ENCODE measurements at regions not wholly inside any gene's neighbourhood (a gene's known extent, or its start where the extent isn't known, plus 50 kb on each side); places are given as distances from the start of the nearest gene placed in this dataset.
"Not testable (repeated sequence)": the region's sequence is repeated elsewhere in the genome, so short reads cannot be mapped to it uniquely, and the experiment has no call there.

DNA sequence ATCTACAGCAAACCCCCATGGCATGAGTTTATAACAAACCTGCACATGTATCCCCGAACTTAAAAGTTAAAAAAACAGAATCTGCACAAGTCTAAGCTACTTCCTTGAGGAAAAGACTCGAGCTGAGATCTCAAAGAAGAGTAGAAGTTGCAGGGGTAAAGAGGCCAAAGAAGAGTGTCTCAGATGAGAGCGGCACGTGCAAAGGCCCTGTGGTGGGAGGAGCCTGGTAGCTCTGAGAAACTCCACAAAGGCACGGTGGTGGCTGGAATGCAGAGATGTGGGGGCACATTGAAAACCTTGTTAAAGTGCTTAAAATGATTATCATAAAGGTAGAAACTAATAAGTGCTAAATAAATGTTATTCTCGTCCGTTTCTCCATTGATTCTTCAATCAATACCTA, 103.2 kb upstream of the GRK3 start:
- Histone ChIP-seq H3K9ac (ENCODE audit: low read length) (no peak overlapping the region), H3K4me3 (ENCODE audit: low read depth, low read length) (no peak overlapping the region), H3K27ac (ENCODE audit: low read depth, low read length) (no peak overlapping the region), H3K36me3 (ENCODE audit: control insufficient read depth, insufficient read depth, low read length) (peaks cover 49% of the 10 kb centered on the region), H3K9me3 (ENCODE audit: control insufficient read depth, insufficient read depth, low read depth, low read length) (no peaks in the 10 kb centered on the region), H3K27me3 (ENCODE audit: control insufficient read depth, insufficient read depth, low read length) (no peaks in the 10 kb centered on the region), H3K4me1 (ENCODE audit: control insufficient read depth, insufficient read depth, low read length) (no peaks in the 10 kb centered on the region)

DNA sequence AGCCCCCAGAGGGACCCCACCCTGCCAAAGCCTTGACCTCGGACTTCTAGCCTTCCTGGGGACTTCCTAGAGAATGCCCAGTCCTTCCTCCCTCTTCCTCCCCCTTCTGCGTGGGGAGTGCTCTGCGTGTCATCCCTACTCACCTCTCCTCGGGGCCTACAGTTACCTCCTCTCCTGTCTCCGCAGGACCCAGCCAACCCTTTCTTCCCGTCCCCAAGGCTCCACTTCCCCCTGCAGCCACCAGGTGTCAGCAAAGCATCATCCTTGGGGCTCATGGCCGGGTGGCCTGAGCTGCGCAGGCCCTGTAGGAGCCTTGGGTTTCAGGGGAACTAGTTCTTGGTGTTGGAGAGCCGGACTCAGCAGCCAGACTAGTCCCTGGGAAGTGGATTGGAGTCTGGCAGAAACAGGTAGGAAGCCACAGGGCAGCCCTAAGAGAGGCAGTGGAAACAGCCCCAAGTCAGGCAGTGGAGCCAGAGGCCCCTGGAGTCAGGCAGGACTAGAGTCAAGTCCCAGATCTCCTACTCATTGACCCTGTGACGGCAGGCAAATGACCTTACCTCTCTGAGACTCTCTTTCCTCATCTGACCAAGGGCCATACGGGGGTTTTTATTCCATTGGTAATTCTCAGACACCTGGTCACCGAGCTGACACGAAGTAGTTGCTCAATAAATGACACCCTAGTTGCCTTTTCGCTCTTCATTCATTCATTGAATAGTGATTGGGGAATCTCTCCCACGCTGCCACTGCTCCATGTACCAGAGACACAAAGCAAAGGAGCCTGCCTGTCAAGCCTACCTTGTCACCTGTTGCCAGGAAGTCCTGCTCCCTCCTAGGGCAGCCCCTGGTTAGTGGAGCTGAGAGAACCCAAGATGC, 101.8 kb upstream of the GRK3 start:
- not testable (repeated sequence) for H3K27ac ChIP-seq (ENCODE audit: low read depth, low read length); H3K9me3 ChIP-seq (ENCODE audit: control insufficient read depth, insufficient read depth, low read depth, low read length); H3K27me3 ChIP-seq (ENCODE audit: control insufficient read depth, insufficient read depth, low read length); H3K4me1 ChIP-seq (ENCODE audit: control insufficient read depth, insufficient read depth, low read length); H3K4me3 ChIP-seq (ENCODE audit: low read depth, low read length); H3K9ac ChIP-seq (ENCODE audit: low read length)
- H3K36me3 ChIP-seq (ENCODE audit: control insufficient read depth, insufficient read depth, low read length): peaks cover 44% of the 10 kb centered on the region

DNA sequence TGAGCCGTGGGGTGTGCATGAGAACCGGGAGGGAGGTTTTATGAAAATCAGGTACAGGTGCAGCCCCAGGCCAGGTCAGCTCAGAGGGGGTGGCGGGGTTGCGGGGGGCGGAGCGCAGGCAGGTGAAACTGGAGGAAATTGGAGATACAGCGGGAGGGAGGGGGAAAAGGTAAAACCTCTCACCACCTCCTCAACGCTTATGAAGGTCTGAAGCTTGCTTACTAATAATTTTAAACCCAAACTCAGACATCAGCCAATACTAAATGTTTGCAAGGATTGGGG, 101.2 kb upstream of the GRK3 start:
- H3K9me3 ChIP-seq (ENCODE audit: control insufficient read depth, insufficient read depth, low read depth, low read length); H3K27me3 ChIP-seq (ENCODE audit: control insufficient read depth, insufficient read depth, low read length); H3K9ac ChIP-seq (ENCODE audit: low read length); H3K4me3 ChIP-seq (ENCODE audit: low read depth, low read length); H3K4me1 ChIP-seq (ENCODE audit: control insufficient read depth, insufficient read depth, low read length); H3K27ac ChIP-seq (ENCODE audit: low read depth, low read length): not testable (repeated sequence)
- H3K36me3 ChIP-seq (ENCODE audit: control insufficient read depth, insufficient read depth, low read length): peaks cover 44% of the 10 kb centered on the region

DNA sequence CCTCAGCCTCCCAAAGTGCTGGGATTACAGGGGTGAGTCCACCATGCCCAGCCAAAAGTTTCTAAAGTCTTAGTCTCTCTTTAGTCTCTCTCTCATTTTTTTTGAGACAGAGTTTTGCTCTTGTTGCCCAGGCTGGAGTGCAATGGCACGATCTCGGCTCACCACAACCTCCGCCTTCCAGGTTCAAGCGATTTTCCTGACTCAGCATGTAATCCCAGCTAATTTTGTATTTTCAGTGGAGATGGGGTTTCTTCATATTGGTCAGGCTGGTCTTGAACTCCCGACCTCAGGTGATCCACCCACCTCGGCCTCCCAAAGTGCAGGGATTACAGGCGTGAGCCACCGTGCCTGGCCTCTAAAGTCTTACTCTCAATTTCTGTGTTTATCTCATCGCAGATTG, 100.1 kb upstream of the GRK3 start:
- H3K27ac ChIP-seq (ENCODE audit: low read depth, low read length); H3K27me3 ChIP-seq (ENCODE audit: control insufficient read depth, insufficient read depth, low read length); H3K4me3 ChIP-seq (ENCODE audit: low read depth, low read length); H3K4me1 ChIP-seq (ENCODE audit: control insufficient read depth, insufficient read depth, low read length); H3K9ac ChIP-seq (ENCODE audit: low read length); H3K9me3 ChIP-seq (ENCODE audit: control insufficient read depth, insufficient read depth, low read depth, low read length): not testable (repeated sequence)
- H3K36me3 ChIP-seq (ENCODE audit: control insufficient read depth, insufficient read depth, low read length): peaks cover 35% of the 10 kb centered on the region

DNA sequence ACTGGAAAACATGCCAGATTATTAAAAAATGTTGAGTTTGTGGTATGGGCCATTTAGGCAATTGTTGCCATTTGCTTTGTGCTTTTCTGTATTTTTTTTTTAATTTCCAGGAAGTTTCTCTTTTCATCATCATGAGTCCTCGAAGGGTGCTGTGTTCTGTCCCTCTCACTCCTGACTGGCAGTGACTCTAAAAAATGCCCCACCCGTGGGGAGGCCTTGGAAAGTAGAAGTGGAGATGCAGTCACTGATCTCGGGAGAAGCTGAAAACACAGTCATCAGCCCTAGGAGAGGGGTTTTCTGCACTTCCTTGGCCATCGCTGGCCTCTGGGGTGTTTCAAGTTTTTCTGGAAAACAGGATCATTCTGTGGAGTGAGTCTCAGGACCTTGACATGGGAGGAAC, 98.5 kb upstream of the GRK3 start:
- no peak overlapping the region for H3K9ac ChIP-seq (ENCODE audit: low read length)
- H3K27ac ChIP-seq (ENCODE audit: low read depth, low read length): no peak overlapping the region
- H3K4me3 ChIP-seq (ENCODE audit: low read depth, low read length): no peak overlapping the region
- H3K4me1 ChIP-seq (ENCODE audit: control insufficient read depth, insufficient read depth, low read length): no peaks in the 10 kb centered on the region
- H3K27me3 ChIP-seq (ENCODE audit: control insufficient read depth, insufficient read depth, low read length): no peaks in the 10 kb centered on the region
- H3K36me3 ChIP-seq (ENCODE audit: control insufficient read depth, insufficient read depth, low read length): peaks cover 19% of the 10 kb centered on the region
- H3K9me3 ChIP-seq (ENCODE audit: control insufficient read depth, insufficient read depth, low read depth, low read length): no peaks in the 10 kb centered on the region

DNA sequence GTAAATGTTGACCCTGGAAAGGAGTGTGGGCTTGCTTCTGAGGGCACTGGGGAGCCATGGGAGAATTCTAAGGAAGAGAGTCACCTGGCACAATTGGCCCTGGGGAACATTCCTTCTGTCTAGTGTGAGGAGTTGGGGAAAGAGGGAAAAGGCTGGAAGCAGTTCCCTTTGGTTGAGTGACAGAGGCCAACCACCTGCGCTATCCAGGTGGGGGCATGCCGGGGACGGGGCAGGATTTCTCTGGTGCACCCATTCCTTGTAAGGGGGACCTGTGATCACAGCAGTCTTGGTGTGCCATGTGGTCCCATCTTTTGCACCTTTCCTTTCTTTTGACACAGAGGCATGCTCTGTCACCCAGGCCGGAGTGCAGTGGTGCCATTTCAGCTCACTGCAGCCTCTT, 92.1 kb upstream of the GRK3 start:
- Histone ChIP-seq H3K4me1 (ENCODE audit: control insufficient read depth, insufficient read depth, low read length) (no peaks in the 10 kb centered on the region), H3K4me3 (ENCODE audit: low read depth, low read length) (no peak overlapping the region), H3K27me3 (ENCODE audit: control insufficient read depth, insufficient read depth, low read length) (no peaks in the 10 kb centered on the region), H3K9ac (ENCODE audit: low read length) (no peak overlapping the region), H3K9me3 (ENCODE audit: control insufficient read depth, insufficient read depth, low read depth, low read length) (peaks cover 2% of the 10 kb centered on the region; the same call in 1 of the 2 replicates), H3K36me3 (ENCODE audit: control insufficient read depth, insufficient read depth, low read length) (peaks cover 10% of the 10 kb centered on the region; the same call in 1 of the 2 replicates), H3K27ac (ENCODE audit: low read depth, low read length) (no peak overlapping the region)

DNA sequence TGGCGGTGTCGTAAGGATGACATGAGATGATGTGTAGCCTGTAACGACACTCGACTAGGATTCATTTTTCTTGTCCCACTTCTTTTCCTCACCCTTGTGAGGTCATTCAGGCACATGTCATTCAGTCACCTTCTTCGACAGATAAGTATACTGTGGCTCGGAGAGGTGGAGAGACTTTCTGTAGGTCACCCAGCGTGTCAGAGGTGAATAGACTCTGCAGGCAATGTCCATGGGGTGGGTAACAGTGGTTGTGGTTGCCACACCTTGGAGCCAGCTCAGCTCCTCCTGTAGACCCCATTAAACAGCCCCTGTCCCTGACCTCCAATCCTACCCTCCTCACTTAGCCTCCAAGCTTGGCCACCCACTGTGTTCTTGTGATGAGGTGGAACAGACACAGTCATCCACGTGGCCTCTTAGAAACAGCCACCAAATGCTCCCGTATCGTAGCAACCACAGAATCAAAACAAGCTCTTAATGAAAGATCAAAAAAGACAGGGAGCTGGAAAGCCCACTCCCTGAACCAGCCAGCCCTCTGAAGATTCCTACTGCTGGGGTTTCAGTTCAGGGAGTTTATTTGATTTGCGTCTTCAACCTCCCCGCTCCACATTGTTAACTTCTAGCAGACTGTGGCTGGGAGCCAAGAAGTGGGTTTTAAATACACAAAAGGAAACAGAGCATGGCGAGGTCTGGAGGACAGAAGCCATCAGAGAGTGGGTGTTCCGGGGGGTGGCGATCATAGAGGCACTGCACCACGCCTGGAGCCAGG, 89.0 kb upstream of the GRK3 start:
- H3K9me3 ChIP-seq (ENCODE audit: control insufficient read depth, insufficient read depth, low read depth, low read length): peaks cover 6% of the 10 kb centered on the region; the same call in 1 of the 2 replicates
- H3K27ac ChIP-seq (ENCODE audit: low read depth, low read length): no peak overlapping the region
- peaks cover 16% of the 10 kb centered on the region; the same call in 1 of the 2 replicates for H3K36me3 ChIP-seq (ENCODE audit: control insufficient read depth, insufficient read depth, low read length)
- no peaks in the 10 kb centered on the region for H3K27me3 ChIP-seq (ENCODE audit: control insufficient read depth, insufficient read depth, low read length)
- H3K9ac ChIP-seq (ENCODE audit: low read length): no peak overlapping the region
- H3K4me1 ChIP-seq (ENCODE audit: control insufficient read depth, insufficient read depth, low read length): no peaks in the 10 kb centered on the region
- no peak overlapping the region for H3K4me3 ChIP-seq (ENCODE audit: low read depth, low read length)

DNA sequence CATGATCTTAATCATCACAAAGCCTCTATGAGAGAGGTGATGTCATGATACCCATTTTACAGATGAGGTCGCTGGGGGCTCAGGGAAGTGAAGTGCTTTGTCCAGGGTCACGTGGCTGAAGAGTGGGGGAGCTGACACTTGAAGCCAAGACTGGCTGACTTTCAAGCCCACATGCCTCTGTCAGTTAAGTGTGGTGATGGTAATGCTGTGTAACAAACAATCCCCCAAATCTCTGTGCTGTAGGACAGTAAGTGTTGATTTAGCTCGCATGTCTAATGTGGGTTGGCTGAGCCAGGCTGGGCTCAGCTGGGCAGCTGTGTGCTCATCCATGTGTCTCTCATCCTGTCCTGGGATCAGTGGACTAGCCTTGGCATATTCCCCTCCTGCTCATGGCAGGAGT, 87.1 kb upstream of the GRK3 start:
- Histone ChIP-seq H3K4me3 (ENCODE audit: low read depth, low read length) (no peak overlapping the region), H3K9me3 (ENCODE audit: control insufficient read depth, insufficient read depth, low read depth, low read length) (peaks cover 6% of the 10 kb centered on the region; the same call in 1 of the 2 replicates), H3K4me1 (ENCODE audit: control insufficient read depth, insufficient read depth, low read length) (no peaks in the 10 kb centered on the region), H3K36me3 (ENCODE audit: control insufficient read depth, insufficient read depth, low read length) (peaks cover 23% of the 10 kb centered on the region; the same call in 1 of the 2 replicates), H3K27me3 (ENCODE audit: control insufficient read depth, insufficient read depth, low read length) (no peaks in the 10 kb centered on the region), H3K27ac (ENCODE audit: low read depth, low read length) (no peak overlapping the region), H3K9ac (ENCODE audit: low read length) (no peak overlapping the region)

DNA sequence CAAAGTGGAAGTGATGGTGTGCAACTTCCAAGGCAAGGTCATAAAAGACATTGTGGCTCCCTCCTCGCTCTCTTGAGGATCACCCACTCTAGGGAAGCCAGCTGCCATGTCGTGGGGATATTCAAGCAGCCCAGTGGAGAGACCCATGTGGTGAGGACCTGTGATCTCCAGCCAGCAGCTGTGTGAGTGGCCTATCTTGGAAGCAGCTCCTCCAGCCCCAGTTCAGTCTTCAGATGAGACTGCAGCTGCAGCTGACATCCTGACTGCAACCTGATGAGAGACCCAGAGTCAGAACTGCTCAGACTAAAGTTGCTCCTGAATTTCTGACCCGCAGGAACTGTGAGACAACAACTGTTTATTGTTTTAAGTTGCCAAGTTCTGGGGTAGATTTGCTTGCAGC, 86.4 kb upstream of the GRK3 start:
- H3K36me3 ChIP-seq (ENCODE audit: control insufficient read depth, insufficient read depth, low read length): peaks cover 25% of the 10 kb centered on the region; the same call in 1 of the 2 replicates
- no peak overlapping the region for H3K9ac ChIP-seq (ENCODE audit: low read length)
- H3K9me3 ChIP-seq (ENCODE audit: control insufficient read depth, insufficient read depth, low read depth, low read length): peaks cover 6% of the 10 kb centered on the region; the same call in 1 of the 2 replicates
- no peaks in the 10 kb centered on the region for H3K4me1 ChIP-seq (ENCODE audit: control insufficient read depth, insufficient read depth, low read length)
- H3K4me3 ChIP-seq (ENCODE audit: low read depth, low read length): no peak overlapping the region
- no peaks in the 10 kb centered on the region for H3K27me3 ChIP-seq (ENCODE audit: control insufficient read depth, insufficient read depth, low read length)
- H3K27ac ChIP-seq (ENCODE audit: low read depth, low read length): no peak overlapping the region

DNA sequence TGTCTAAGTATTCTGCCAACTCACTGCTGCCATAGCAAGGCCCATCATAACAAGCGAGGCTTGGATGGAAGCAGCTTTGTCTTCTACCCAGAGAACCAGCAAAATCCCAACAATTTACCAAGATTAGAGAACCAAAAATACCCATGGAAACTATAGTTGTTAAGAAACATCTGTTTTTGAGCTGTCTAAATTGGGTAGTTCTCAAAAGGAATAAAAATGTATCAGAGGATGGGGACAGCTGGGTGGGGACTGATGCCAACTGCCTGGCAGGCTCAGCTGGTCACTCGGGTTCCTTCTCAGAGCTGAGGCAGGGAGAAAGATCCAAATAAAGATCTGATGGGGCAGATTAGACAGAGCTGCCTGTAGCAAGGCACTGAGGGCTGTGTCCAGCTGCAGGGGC, 85.9 kb upstream of the GRK3 start:
- H3K4me3 ChIP-seq (ENCODE audit: low read depth, low read length): no peak overlapping the region
- H3K27me3 ChIP-seq (ENCODE audit: control insufficient read depth, insufficient read depth, low read length): no peaks in the 10 kb centered on the region
- H3K4me1 ChIP-seq (ENCODE audit: control insufficient read depth, insufficient read depth, low read length): no peaks in the 10 kb centered on the region
- H3K9ac ChIP-seq (ENCODE audit: low read length): no peak overlapping the region
- H3K27ac ChIP-seq (ENCODE audit: low read depth, low read length): no peak overlapping the region
- H3K36me3 ChIP-seq (ENCODE audit: control insufficient read depth, insufficient read depth, low read length): peaks cover 28% of the 10 kb centered on the region; the same call in 1 of the 2 replicates
- peaks cover 6% of the 10 kb centered on the region; the same call in 1 of the 2 replicates for H3K9me3 ChIP-seq (ENCODE audit: control insufficient read depth, insufficient read depth, low read depth, low read length)

DNA sequence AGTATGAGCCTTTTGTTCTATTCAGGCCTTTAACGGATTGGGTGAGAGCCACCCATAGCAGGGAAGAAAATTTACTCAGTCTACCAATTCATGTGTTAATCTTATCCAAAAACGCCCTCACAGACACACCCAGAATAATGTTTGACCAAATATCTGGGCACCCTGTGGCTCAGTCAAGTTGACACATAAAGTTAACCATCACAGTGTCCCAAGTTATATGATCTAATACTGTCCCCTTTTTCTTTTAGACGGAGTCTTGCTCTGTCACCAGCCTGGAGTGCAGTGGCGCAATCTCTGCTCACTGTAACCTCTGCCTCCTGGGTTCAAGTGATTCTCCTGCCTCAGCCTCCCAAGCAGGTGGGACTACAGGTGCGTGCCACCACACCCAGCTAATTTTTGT, 83.6 kb upstream of the GRK3 start:
- not testable (repeated sequence) for H3K27me3 ChIP-seq (ENCODE audit: control insufficient read depth, insufficient read depth, low read length); H3K4me3 ChIP-seq (ENCODE audit: low read depth, low read length); H3K4me1 ChIP-seq (ENCODE audit: control insufficient read depth, insufficient read depth, low read length); H3K9me3 ChIP-seq (ENCODE audit: control insufficient read depth, insufficient read depth, low read depth, low read length); H3K27ac ChIP-seq (ENCODE audit: low read depth, low read length); H3K9ac ChIP-seq (ENCODE audit: low read length)
- peaks cover 43% of the 10 kb centered on the region for H3K36me3 ChIP-seq (ENCODE audit: control insufficient read depth, insufficient read depth, low read length)

Measured in HUES6 (cell line).